H1 (cell line): ENCODE measurements at regions not wholly inside any gene's neighbourhood (a gene's known extent, or its start where the extent isn't known, plus 50 kb on each side); places are given as distances from the start of the nearest gene placed in this dataset.

Experiments
- CEBPB ChIP-seq: IDR thresholded peaks from 2 replicates; pipeline ENCODE4 v1.6.1; 2012; ENCODE audit warnings: low read depth, low read length
- EP300 ChIP-seq, 2 experiments: IDR thresholded peaks; 1 replicate in 1 of 2; 2 replicates in 1 of 2; pipeline ENCODE4 v1.6.1; 2011 to 2012; ENCODE audit warnings: low read depth in 2 of 2, low read length in 2 of 2, mild to moderate bottlenecking in 2 of 2, borderline replicate concordance in 1 of 2, inconsistent platforms in 1 of 2, moderate library complexity in 1 of 2
- EZH2 ChIP-seq: fragments of 200-600 bp; sonication (generic); IDR thresholded peaks from 2 replicates; pipeline ENCODE4 v1.7.1; 2012; ENCODE audit warnings: low read depth, mild to moderate bottlenecking, moderate library complexity, low read length, inconsistent platforms; ENCODE audit not compliant: severe bottlenecking
- GTF2F1 ChIP-seq: IDR thresholded peaks from 2 replicates; pipeline ENCODE4 v1.6.1; 2012; ENCODE audit warnings: low read depth, low read length, improper control_type of control experiment, borderline replicate concordance
- POLR2A ChIP-seq, 2 experiments: IDR thresholded peaks; 1 replicate in 1 of 2; 2 replicates in 1 of 2; pipeline ENCODE4 v1.6.1; 2011; ENCODE audit warnings: low read depth in 2 of 2, low read length in 2 of 2, mild to moderate bottlenecking in 2 of 2; ENCODE audit errors: control extremely low read depth in 1 of 2
- RAD21 ChIP-seq, 2 experiments: IDR thresholded peaks in 1 of 2; conservative IDR thresholded peaks in 1 of 2; 2 replicates each; pipeline ENCODE4 v1.6.1; 2011; ENCODE audit warnings: low read depth in 2 of 2, low read length in 2 of 2, improper control_type of control experiment in 1 of 2, inconsistent platforms in 1 of 2, mild to moderate bottlenecking in 1 of 2, moderate library complexity in 1 of 2
- SRF ChIP-seq: IDR thresholded peaks from 2 replicates; pipeline ENCODE4 v1.6.1; 2011; ENCODE audit warnings: mild to moderate bottlenecking, low read depth, low read length, moderate library complexity
- TAF1 ChIP-seq: IDR thresholded peaks from 2 replicates; pipeline ENCODE4 v1.6.1; 2011; ENCODE audit warnings: mild to moderate bottlenecking, low read depth, low read length
- YY1 ChIP-seq: IDR thresholded peaks from 2 replicates; pipeline ENCODE4 v1.6.1; 2011; ENCODE audit warnings: low read depth, mild to moderate bottlenecking, low read length
- TF ChIP-seq, protein P1 (sequence below), 3 experiments: IDR thresholded peaks; 1 replicate in 2 of 3; 2 replicates in 1 of 3; pipeline versions ENCODE4 v1.5.1 to v1.6.1; 2011; ENCODE audit warnings: low read length in 3 of 3, mild to moderate bottlenecking in 3 of 3, inconsistent platforms in 2 of 3, low read depth in 1 of 3, moderate library complexity in 1 of 3; ENCODE audit not compliant: insufficient read depth in 1 of 3; ENCODE audit errors: control extremely low read depth in 1 of 3
- TF ChIP-seq, protein P2 (sequence below): IDR thresholded peaks from 2 replicates; pipeline ENCODE4 v1.6.1; 2012; ENCODE audit warnings: inconsistent platforms

DNA sequence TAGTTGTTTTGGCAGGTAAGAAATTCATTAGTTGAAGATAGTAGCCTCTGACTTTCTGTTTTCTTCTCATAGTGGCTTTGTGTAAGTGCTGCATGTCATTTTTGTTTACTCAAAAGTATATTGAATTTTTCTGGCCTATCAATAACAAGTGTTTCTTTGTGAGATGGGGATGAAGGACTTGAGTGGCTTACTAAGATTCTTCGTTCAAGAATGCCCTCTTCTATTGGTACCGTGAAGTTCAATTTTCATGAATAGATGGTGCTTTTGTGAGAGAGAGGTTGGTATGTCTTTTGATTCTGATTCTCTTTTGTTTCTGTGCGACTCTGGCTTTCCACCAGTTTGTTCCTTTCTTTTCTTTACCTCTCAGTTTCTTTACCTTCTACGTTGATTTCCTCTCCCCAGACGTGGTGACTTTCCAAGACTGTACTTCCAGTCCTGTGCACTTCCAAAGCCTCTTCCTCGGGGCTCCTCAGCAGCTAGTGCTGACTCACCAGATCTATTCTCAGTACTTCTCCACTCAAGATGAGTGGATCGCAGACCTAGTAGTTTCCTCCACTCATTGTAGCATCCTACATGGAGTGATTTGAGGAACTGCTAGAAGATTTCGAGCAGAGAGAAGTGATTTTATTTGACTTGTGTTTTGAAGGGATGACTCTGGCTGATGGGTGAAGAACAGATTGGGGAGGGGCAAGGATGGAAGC, 82.0 kb upstream of the EPHB3 start:
- TF ChIP-seq, protein P1, sequence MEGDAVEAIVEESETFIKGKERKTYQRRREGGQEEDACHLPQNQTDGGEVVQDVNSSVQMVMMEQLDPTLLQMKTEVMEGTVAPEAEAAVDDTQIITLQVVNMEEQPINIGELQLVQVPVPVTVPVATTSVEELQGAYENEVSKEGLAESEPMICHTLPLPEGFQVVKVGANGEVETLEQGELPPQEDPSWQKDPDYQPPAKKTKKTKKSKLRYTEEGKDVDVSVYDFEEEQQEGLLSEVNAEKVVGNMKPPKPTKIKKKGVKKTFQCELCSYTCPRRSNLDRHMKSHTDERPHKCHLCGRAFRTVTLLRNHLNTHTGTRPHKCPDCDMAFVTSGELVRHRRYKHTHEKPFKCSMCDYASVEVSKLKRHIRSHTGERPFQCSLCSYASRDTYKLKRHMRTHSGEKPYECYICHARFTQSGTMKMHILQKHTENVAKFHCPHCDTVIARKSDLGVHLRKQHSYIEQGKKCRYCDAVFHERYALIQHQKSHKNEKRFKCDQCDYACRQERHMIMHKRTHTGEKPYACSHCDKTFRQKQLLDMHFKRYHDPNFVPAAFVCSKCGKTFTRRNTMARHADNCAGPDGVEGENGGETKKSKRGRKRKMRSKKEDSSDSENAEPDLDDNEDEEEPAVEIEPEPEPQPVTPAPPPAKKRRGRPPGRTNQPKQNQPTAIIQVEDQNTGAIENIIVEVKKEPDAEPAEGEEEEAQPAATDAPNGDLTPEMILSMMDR (IDR thresholded peaks at IDR 0.05; ENCODE audit: control extremely low read depth in 1 of 3, insufficient read depth in 1 of 3, low read depth in 1 of 3, low read length in 3 of 3): no peak
- no peak for TF ChIP-seq SRF
- TF ChIP-seq POLR2A (IDR thresholded peaks at IDR 0.05; ENCODE audit: control extremely low read depth in 1 of 2, low read depth in 2 of 2, low read length in 2 of 2): no peak
- no peak for TF ChIP-seq CEBPB
- TF ChIP-seq EP300 (IDR thresholded peaks at IDR 0.05; ENCODE audit: borderline replicate concordance in 1 of 2, low read depth in 2 of 2, low read length in 2 of 2): no peak
- TF ChIP-seq GTF2F1: no peak
- TF ChIP-seq, protein P2, sequence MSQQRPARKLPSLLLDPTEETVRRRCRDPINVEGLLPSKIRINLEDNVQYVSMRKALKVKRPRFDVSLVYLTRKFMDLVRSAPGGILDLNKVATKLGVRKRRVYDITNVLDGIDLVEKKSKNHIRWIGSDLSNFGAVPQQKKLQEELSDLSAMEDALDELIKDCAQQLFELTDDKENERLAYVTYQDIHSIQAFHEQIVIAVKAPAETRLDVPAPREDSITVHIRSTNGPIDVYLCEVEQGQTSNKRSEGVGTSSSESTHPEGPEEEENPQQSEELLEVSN: no peak
- TF ChIP-seq RAD21 (IDR thresholded peaks at IDR 0.05 in 1 of 2, conservative IDR thresholded peaks at IDR 0.05 in 1 of 2; ENCODE audit: low read depth in 2 of 2, low read length in 2 of 2): no peak
- no peak for TF ChIP-seq TAF1
- TF ChIP-seq EZH2: no peak
- no peak for TF ChIP-seq YY1
